Lung (tissue), 11 donors: ENCODE measurements at regions not wholly inside any gene's neighbourhood (a gene's known extent, or its start where the extent isn't known, plus 50 kb on each side); places are given as distances from the start of the nearest gene placed in this dataset.

Experiments used
- ATAC-seq: fragments of 200-7000 bp; cut with Tn5 transposase; one replicate; pipeline ENCODE4 v1.9.1; 2020; ENCODE audit warnings: moderate number of reproducible peaks; ENCODE audit not compliant: insufficient read depth, low FRiP score
- DNase-seq, 3 donors: peaks; one replicate each; pipeline ENCODE4 v3.0.0-alpha.2; 2013 to 2017
- H3K27ac ChIP-seq, 2 donors: one replicate each; pipeline ENCODE4 v1.5.1; 2013; ENCODE audit warnings: mild to moderate bottlenecking in 2 of 2, moderate library complexity in 2 of 2, control low read depth in 1 of 2, inconsistent platforms in 1 of 2, low read depth in 1 of 2, low read length in 1 of 2
- H3K27me3 ChIP-seq, 3 donors: one replicate each; pipeline ENCODE4 v1.5.1; 2013; ENCODE audit warnings: low read length in 2 of 3; ENCODE audit not compliant: control insufficient read depth in 3 of 3, insufficient read depth in 3 of 3
- H3K36me3 ChIP-seq, 4 donors: one replicate each; pipeline ENCODE4 v1.5.1; 2013; ENCODE audit warnings: low read length in 4 of 4, mild to moderate bottlenecking in 1 of 4, moderate library complexity in 1 of 4; ENCODE audit not compliant: control insufficient read depth in 4 of 4, insufficient read depth in 4 of 4
- H3K4me1 ChIP-seq, 5 donors: one replicate each; pipeline ENCODE4 v1.5.1; 2013; ENCODE audit warnings: low read length in 5 of 5, mild to moderate bottlenecking in 2 of 5, moderate library complexity in 1 of 5; ENCODE audit not compliant: control insufficient read depth in 5 of 5, insufficient read depth in 5 of 5
- H3K4me3 ChIP-seq: one replicate; pipeline ENCODE4 v1.5.1; 2013; ENCODE audit warnings: mild to moderate bottlenecking, control low read depth, moderate library complexity
- H3K9ac ChIP-seq, 2 donors: one replicate each; pipeline ENCODE4 v1.5.1; 2013; ENCODE audit warnings: low read length in 2 of 2, control low read depth in 1 of 2; ENCODE audit not compliant: insufficient read depth in 1 of 2
- H3K9me3 ChIP-seq, 4 donors: one replicate each; pipeline ENCODE4 v1.5.1; 2013; ENCODE audit warnings: low read length in 3 of 4, mild to moderate bottlenecking in 1 of 4, moderate library complexity in 1 of 4; ENCODE audit not compliant: control insufficient read depth in 4 of 4, insufficient read depth in 3 of 4
- WGBS, 2 donors: extraction: QIAGEN DNeasy Blood & Tissue Kit; methylation state at CpG; one replicate each; pipeline ENCODE4 v1.1.7; 2013; 5-methylcytosine and 5-hydroxymethylcytosine counted together
- TF ChIP-seq, protein P1 (sequence below): IDR thresholded peaks from 2 replicates; pipeline ENCODE4 v1.5.1; 2012; ENCODE audit warnings: mild to moderate bottlenecking; ENCODE audit errors: control extremely low read depth, extremely low read depth
- donor health status: control.
- donor health status: control.
- donor health status: Bipolar disorder and iron deficiency.
- donor health status: healthy.
- donor health status: DM: yes; HTN: yes; CAD: no.

DNA sequence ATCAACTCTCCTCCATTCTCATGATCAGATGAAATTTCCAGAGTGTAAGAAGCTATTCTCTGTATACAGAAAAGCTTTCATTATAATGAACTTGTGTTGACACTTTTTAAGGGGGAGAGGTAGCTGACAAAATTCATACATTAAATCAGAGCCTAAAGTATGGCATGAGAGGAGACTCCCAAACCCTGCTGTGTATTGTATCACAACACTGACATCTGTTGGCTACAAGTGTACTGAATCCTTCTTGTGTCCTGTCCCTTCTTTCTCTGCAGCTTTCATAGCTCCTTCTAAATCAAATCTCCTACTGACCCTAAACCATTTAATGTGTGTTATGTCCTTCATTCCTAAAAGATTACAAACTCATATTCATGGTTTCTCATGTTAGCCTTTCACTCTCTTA lies 70.9 kb downstream of the GCC1 start:
- Histone ChIP-seq H3K4me1 (no peaks in the 10 kb centered on the region), H3K27ac (no peak overlapping the region), H3K36me3 (no peaks in the 10 kb centered on the region), H3K9me3 (no peaks in the 10 kb centered on the region), H3K27me3 (no peaks in the 10 kb centered on the region), H3K4me3 (no peak overlapping the region), H3K9ac (no peak overlapping the region)
- TF ChIP-seq, protein P1, sequence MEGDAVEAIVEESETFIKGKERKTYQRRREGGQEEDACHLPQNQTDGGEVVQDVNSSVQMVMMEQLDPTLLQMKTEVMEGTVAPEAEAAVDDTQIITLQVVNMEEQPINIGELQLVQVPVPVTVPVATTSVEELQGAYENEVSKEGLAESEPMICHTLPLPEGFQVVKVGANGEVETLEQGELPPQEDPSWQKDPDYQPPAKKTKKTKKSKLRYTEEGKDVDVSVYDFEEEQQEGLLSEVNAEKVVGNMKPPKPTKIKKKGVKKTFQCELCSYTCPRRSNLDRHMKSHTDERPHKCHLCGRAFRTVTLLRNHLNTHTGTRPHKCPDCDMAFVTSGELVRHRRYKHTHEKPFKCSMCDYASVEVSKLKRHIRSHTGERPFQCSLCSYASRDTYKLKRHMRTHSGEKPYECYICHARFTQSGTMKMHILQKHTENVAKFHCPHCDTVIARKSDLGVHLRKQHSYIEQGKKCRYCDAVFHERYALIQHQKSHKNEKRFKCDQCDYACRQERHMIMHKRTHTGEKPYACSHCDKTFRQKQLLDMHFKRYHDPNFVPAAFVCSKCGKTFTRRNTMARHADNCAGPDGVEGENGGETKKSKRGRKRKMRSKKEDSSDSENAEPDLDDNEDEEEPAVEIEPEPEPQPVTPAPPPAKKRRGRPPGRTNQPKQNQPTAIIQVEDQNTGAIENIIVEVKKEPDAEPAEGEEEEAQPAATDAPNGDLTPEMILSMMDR: peak; percentile 6
- no peak for ATAC-seq
- DNase-seq: peak in 2 of 3 donors; percentile 30 to 66

GRCh38 chr7:127513311-127513710 lies 72.1 kb downstream of the GCC1 start:
- Histone ChIP-seq H3K27ac (no peak overlapping the region), H3K4me3 (no peak overlapping the region), H3K36me3 (no peaks in the 10 kb centered on the region), H3K4me1 (no peaks in the 10 kb centered on the region), H3K27me3 (no peaks in the 10 kb centered on the region), H3K9me3 (no peaks in the 10 kb centered on the region), H3K9ac (no peak overlapping the region)
- TF ChIP-seq, protein P1: no peak
- DNase-seq (no peak), ATAC-seq (no peak)
- 84 to 90% methylated on average over 11 of the region's 11 CpGs for WGBS, 2 donors

DNA sequence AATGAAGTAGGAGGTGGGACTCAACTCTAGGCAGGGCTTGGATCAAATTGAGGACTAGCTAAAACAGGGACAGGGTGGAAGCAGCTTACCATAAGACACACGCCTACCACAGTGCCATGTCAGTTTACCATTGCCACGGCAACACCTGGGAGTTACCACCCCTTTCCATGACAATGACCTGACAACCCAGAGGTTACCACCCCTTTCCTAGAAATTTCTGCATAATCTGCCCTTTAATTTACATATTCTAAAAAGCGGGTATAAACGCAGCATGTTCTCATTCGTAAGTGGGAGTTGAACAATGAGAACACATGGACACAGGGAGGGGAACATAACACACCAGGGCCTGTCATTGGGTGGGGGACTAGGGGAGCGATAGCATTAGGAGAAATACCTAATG lies 72.7 kb downstream of the GCC1 start:
- TF ChIP-seq, protein P1: no peak
- Histone ChIP-seq H3K27ac (no peak overlapping the region), H3K9me3 (no peaks in the 10 kb centered on the region), H3K9ac (no peak overlapping the region), H3K4me1 (no peaks in the 10 kb centered on the region), H3K4me3 (no peak overlapping the region), H3K36me3 (no peaks in the 10 kb centered on the region), H3K27me3 (no peaks in the 10 kb centered on the region)
- ATAC-seq (no peak), DNase-seq (no peak)
- 81% methylated on average over 6 of the region's 6 CpGs for WGBS, 2 donors

GRCh38 chr7:127504715-127505114 lies 80.7 kb downstream of the GCC1 start:
- no peak overlapping the region for H3K9ac ChIP-seq
- H3K36me3 ChIP-seq: no peaks in the 10 kb centered on the region
- no peak for ATAC-seq
- H3K4me3 ChIP-seq: no peak overlapping the region
- TF ChIP-seq, protein P1: peak; percentile 8
- WGBS, 2 donors: 28 to 38% methylated on average over 4 of the region's 4 CpGs
- H3K4me1 ChIP-seq: no peaks in the 10 kb centered on the region
- H3K27me3 ChIP-seq: no peaks in the 10 kb centered on the region
- H3K9me3 ChIP-seq: peaks cover 0 to 7% (median under 1%) of the 10 kb centered on the region in 4 donors
- no peak overlapping the region for H3K27ac ChIP-seq
- peak in 2 of 3 donors; percentile 3 to 15 for DNase-seq
